Mucosa of descending colon (tissue), 3 donors: ENCODE measurements at regions not wholly inside any gene's neighbourhood (a gene's known extent, or its start where the extent isn't known, plus 50 kb on each side); places are given as distances from the start of the nearest gene placed in this dataset.

Experiments
- ATAC-seq: fragments of 200-7000 bp; cut with Tn5 transposase; one replicate; pipeline ENCODE4 v1.9.1; 2020; ENCODE audit warnings: mild to moderate bottlenecking, moderate library complexity
- DNase-seq, 3 donors: peaks; one replicate each; pipeline ENCODE4 v3.0.0-alpha.2; 2020
- H3K36me3 ChIP-seq: fragments of 200-600 bp; one replicate; pipeline ENCODE4 v1.8.0; 2021; ENCODE audit warnings: low read depth, mild to moderate bottlenecking
- H3K4me1 ChIP-seq: fragments of 200-600 bp; one replicate; pipeline ENCODE4 v1.8.0; 2021; ENCODE audit warnings: low read depth, mild to moderate bottlenecking
- H3K4me3 ChIP-seq: fragments of 200-600 bp; one replicate; pipeline ENCODE4 v1.8.0; 2021; ENCODE audit warnings: mild to moderate bottlenecking
- H3K9me3 ChIP-seq: fragments of 200-600 bp; one replicate; pipeline ENCODE4 v1.8.0; 2021; ENCODE audit warnings: mild to moderate bottlenecking
- CTCF ChIP-seq: fragments of 200-600 bp; IDR thresholded peaks from one replicate; pipeline ENCODE4 v1.8.0; 2022; ENCODE audit warnings: antibody characterized with exemption, mild to moderate bottlenecking
- intact Hi-C, 2 donors: fragments of 100-400 bp; cut with DNase I in 1 of 2; cut with micrococcal nuclease in 1 of 2; formaldehyde crosslinking; loops; one replicate each; pipeline versions ENCODE4 v1.11.0 to v1.11.1; 2022; cut with DNase I, micrococcal nuclease
- donor health status: DM: no; HTN: no; CAD: no; lungs with moderate emphysema.
- donor health status: DM: no; HTN: no; CAD: no.
- donor health status: DM: no; HTN: yes; CAD: no.

- intact Hi-C loops, result no loop called here
- Histone ChIP-seq H3K4me3 (no peak overlapping the region), H3K36me3 (no peaks in the 10 kb centered on the region), H3K4me1 (no peaks in the 10 kb centered on the region), H3K9me3 (no peaks in the 10 kb centered on the region)
- no peak for ATAC-seq
- DNase-seq, result no peak
- TF ChIP-seq CTCF, result no peak
Observed at GRCh38 chr22:47884200-47884599, 1121.8 kb downstream of the TBC1D22A start.

GRCh38 chr22:47883757-47884156, 1121.3 kb downstream of the TBC1D22A start:
- no peak overlapping the region for H3K4me3 ChIP-seq
- no peak for ATAC-seq
- intact Hi-C loops, result no loop called here
- H3K9me3 ChIP-seq, result no peaks in the 10 kb centered on the region
- no peak for TF ChIP-seq CTCF
- no peak for DNase-seq
- H3K36me3 ChIP-seq, result no peaks in the 10 kb centered on the region
- no peaks in the 10 kb centered on the region for H3K4me1 ChIP-seq

GRCh38 chr22:47879346-47879745, 1116.9 kb downstream of the TBC1D22A start:
- no peak for ATAC-seq
- intact Hi-C loops, result no loop called here

GRCh38 chr22:47878460-47878859, 1116.0 kb downstream of the TBC1D22A start:
- no peak for TF ChIP-seq CTCF
- Histone ChIP-seq H3K9me3 (no peaks in the 10 kb centered on the region), H3K4me1 (no peaks in the 10 kb centered on the region), H3K36me3 (no peaks in the 10 kb centered on the region), H3K4me3 (no peak overlapping the region)
- ATAC-seq (no peak), DNase-seq (no peak)
- intact Hi-C loops, result no loop called here

More at GRCh38 chr22:47879346-47879745, 1116.9 kb downstream of the TBC1D22A start:
- no peak for TF ChIP-seq CTCF
- no peaks in the 10 kb centered on the region for H3K36me3 ChIP-seq
- H3K9me3 ChIP-seq, result no peaks in the 10 kb centered on the region
- H3K4me3 ChIP-seq, result no peak overlapping the region
- no peak for DNase-seq
- no peaks in the 10 kb centered on the region for H3K4me1 ChIP-seq

GRCh38 chr22:47872761-47873535, 1110.5 kb downstream of the TBC1D22A start:
- Histone ChIP-seq H3K4me1 (no peaks in the 10 kb centered on the region), H3K9me3 (peaks cover 3% of the 10 kb centered on the region), H3K4me3 (no peak overlapping the region), H3K36me3 (no peaks in the 10 kb centered on the region)
- intact Hi-C loops, result no loop called here
- no peak for ATAC-seq
- no peak for DNase-seq
- TF ChIP-seq CTCF, result no peak
